ENCODE measurements at regions not wholly inside any gene's neighbourhood (a gene's known extent, or its start where the extent isn't known, plus 50 kb on each side); places are given as distances from the start of the nearest gene placed in this dataset.

- intact Hi-C loops (cut with micrococcal nuclease) = no loop called here
- H3K4me1 ChIP-seq (ENCODE audit: control insufficient read depth in 1 of 2, insufficient read depth in 2 of 2, low read length in 2 of 2) = no peaks in the 10 kb centered on the region
- H3K9ac ChIP-seq (ENCODE audit: low read length) = no peak overlapping the region
- no peak overlapping the region for H2AFZ ChIP-seq (ENCODE audit: low read depth, low read length, poor library complexity, severe bottlenecking)
- H3K27me3 ChIP-seq (ENCODE audit: insufficient read depth, low read length) = no peaks in the 10 kb centered on the region
- no peaks in the 10 kb centered on the region for H4K20me1 ChIP-seq (ENCODE audit: insufficient read depth)
- no peak overlapping the region for H3K4me3 ChIP-seq (replicated peaks in 1 of 2; ENCODE audit: low read depth in 1 of 2, low read length in 2 of 2)
- no peaks in the 10 kb centered on the region for H3K36me3 ChIP-seq (ENCODE audit: control insufficient read depth in 1 of 2, insufficient read depth in 2 of 2, low read length in 2 of 2)
- H3K27ac ChIP-seq (ENCODE audit: low read depth, low read length) = no peak overlapping the region
- H3K79me2 ChIP-seq (ENCODE audit: insufficient read depth, low read length) = no peaks in the 10 kb centered on the region
- DNase-seq (ENCODE audit: low read depth, low spot score) (no peak), ATAC-seq (no peak)
- BruUV-seq (replicated peaks) = no TSS peak
- no peaks in the 10 kb centered on the region; a peak in 2 of 4 replicates for H3K9me3 ChIP-seq (ENCODE audit: control insufficient read depth in 1 of 2, insufficient read depth in 1 of 2, low read depth in 1 of 2, low read length in 2 of 2)
- ChIA-PET CTCF (no interaction called here), POLR2A (no interaction called here), RAD21 (ENCODE audit: low non-redundant PET in 1 of 2, low total read pairs in 2 of 2, uncharacterized antibody in 2 of 2, unreplicated experiment in 2 of 2) (no interaction called here)
- no peaks in the 10 kb centered on the region for H3K9me2 ChIP-seq (ENCODE audit: insufficient read depth)
- TF ChIP-seq CEBPB (IDR thresholded peaks at IDR 0.05; ENCODE audit: low read depth) = no peak
- no peak overlapping the region for H3K4me2 ChIP-seq (ENCODE audit: low read length)
These were observed 296.0 kb upstream of the MDFIC2 start for GRCh38 chr3:70608434-70608833.

- TF ChIP-seq EGR1 (IDR thresholded peaks at IDR 0.05; ENCODE audit: low read depth) (no peak), ELF1 (IDR thresholded peaks at IDR 0.05; ENCODE audit: borderline replicate concordance, low read depth) (no peak), REST (IDR thresholded peaks at IDR 0.05; ENCODE audit: low read depth) (no peak), CBX3 (IDR thresholded peaks at IDR 0.05; ENCODE audit: low read depth) (no peak), EZH2 (IDR thresholded peaks at IDR 0.05) (no peak), FOSL1 (IDR thresholded peaks at IDR 0.05; ENCODE audit: low read depth) (no peak), ZNF274 (IDR thresholded peaks at IDR 0.05; ENCODE audit: low read depth, low read length) (no peak), ZBTB33 (IDR thresholded peaks at IDR 0.05; ENCODE audit: extremely low read depth, insufficient replicate concordance, low read length) (no peak), POLR2A (IDR thresholded peaks at IDR 0.05; ENCODE audit: borderline replicate concordance, extremely low read depth, insufficient read depth, insufficient read length) (no peak), RAD21 (IDR thresholded peaks at IDR 0.05; ENCODE audit: low read depth) (no peak), POLR2AphosphoS5 (IDR thresholded peaks at IDR 0.05; ENCODE audit: low read depth, low read length) (no peak), JUND (IDR thresholded peaks at IDR 0.05) (no peak), YY1 (IDR thresholded peaks at IDR 0.05; ENCODE audit: extremely low read depth, insufficient replicate concordance, low read depth, low read length) (no peak), SRF (IDR thresholded peaks at IDR 0.05; ENCODE audit: low read depth) (no peak), ATF3 (IDR thresholded peaks at IDR 0.05) (no peak), TCF7L2 (IDR thresholded peaks at IDR 0.05; ENCODE audit: borderline replicate concordance, extremely low read depth, insufficient read depth, insufficient read length) (no peak), CEBPB (IDR thresholded peaks at IDR 0.05; ENCODE audit: low read depth) (no peak)
- DNase-seq (ENCODE audit: low read depth, low spot score) (no peak), ATAC-seq (no peak)
- no peaks in the 10 kb centered on the region for H3K27me3 ChIP-seq (ENCODE audit: insufficient read depth, low read length)
- no peaks in the 10 kb centered on the region for H3K36me3 ChIP-seq (ENCODE audit: control insufficient read depth in 1 of 2, insufficient read depth in 2 of 2, low read length in 2 of 2)
- no peaks in the 10 kb centered on the region for H3K4me1 ChIP-seq (ENCODE audit: control insufficient read depth in 1 of 2, insufficient read depth in 2 of 2, low read length in 2 of 2)
- no peak overlapping the region for H3K4me2 ChIP-seq (ENCODE audit: low read length)
- no peak overlapping the region for H3K27ac ChIP-seq (ENCODE audit: low read depth, low read length)
- H2AFZ ChIP-seq (ENCODE audit: low read depth, low read length, poor library complexity, severe bottlenecking) = no peak overlapping the region
- no peaks in the 10 kb centered on the region; a peak in 2 of 4 replicates for H3K9me3 ChIP-seq (ENCODE audit: control insufficient read depth in 1 of 2, insufficient read depth in 1 of 2, low read depth in 1 of 2, low read length in 2 of 2)
- CTCF ChIA-PET = no interaction called here
- no peak overlapping the region for H3K9ac ChIP-seq (ENCODE audit: low read length)
- intact Hi-C loops (cut with micrococcal nuclease) = no loop called here
- H4K20me1 ChIP-seq (ENCODE audit: insufficient read depth) = no peaks in the 10 kb centered on the region
- H3K4me3 ChIP-seq (replicated peaks in 1 of 2; ENCODE audit: low read depth in 1 of 2, low read length in 2 of 2) = no peak overlapping the region
- no peaks in the 10 kb centered on the region for H3K79me2 ChIP-seq (ENCODE audit: insufficient read depth, low read length)
- no TSS peak for BruUV-seq (replicated peaks)
- POLR2A ChIA-PET = no interaction called here
- no peaks in the 10 kb centered on the region for H3K9me2 ChIP-seq (ENCODE audit: insufficient read depth)
- RAD21 ChIA-PET (ENCODE audit: low non-redundant PET in 1 of 2, low total read pairs in 2 of 2, uncharacterized antibody in 2 of 2, unreplicated experiment in 2 of 2) = no interaction called here
These were observed 295.0 kb upstream of the MDFIC2 start for GRCh38 chr3:70607469-70607868.
